Naive thymus-derived CD8-positive, alpha-beta T cell (primary cell): ENCODE measurements at regions not wholly inside any gene's neighbourhood (a gene's known extent, or its start where the extent isn't known, plus 50 kb on each side); places are given as distances from the start of the nearest gene placed in this dataset.

ENCODE experiments used
- ATAC-seq, 2 donors: fragments of 150-1000 bp; cut with Tn5 transposase in 1 of 2; sonication (Bioruptor Pico), chemical (Tn5 transposase) in 1 of 2; 1 replicate in 1 of 2; 2 replicates in 1 of 2; pipeline ENCODE4 v1.10.0; 2021; ENCODE audit warnings: mild to moderate bottlenecking in 2 of 2, moderate library complexity in 2 of 2
- POLR2A ChIA-PET: fragments of 350-600 bp; sonication (Branson Sonifier 250); formaldehyde crosslinking; loops from one replicate; lab custom pipeline; 2021; ENCODE audit warnings: antibody characterized with exemption; lab: Charles Lee
- DNase-seq, 10 donors: peaks; one replicate each; pipeline versions ENCODE4 v3.0.0 to v3.0.0-alpha.2; 2020 to 2022
- H3K27ac Mint-ChIP-seq, 10 donors: one replicate each; pipeline ENCODE4 v1.8.0; 2020 to 2022; ENCODE audit warnings: mild to moderate bottlenecking in 10 of 10, mixed read lengths in 10 of 10, moderate library complexity in 4 of 10, inconsistent platforms in 1 of 10
- H3K27me3 Mint-ChIP-seq, 5 donors: one replicate each; pipeline ENCODE4 v1.8.0; 2021 to 2022; ENCODE audit warnings: mixed read lengths in 5 of 5
- H3K36me3 Mint-ChIP-seq, 3 donors: one replicate each; pipeline ENCODE4 v1.8.0; 2020 to 2022; ENCODE audit warnings: mixed read lengths in 3 of 3, mild to moderate bottlenecking in 2 of 3, inconsistent platforms in 1 of 3
- H3K4me1 Mint-ChIP-seq, 4 donors: one replicate each; pipeline ENCODE4 v1.8.0; 2021 to 2022; ENCODE audit warnings: mixed read lengths in 4 of 4
- H3K4me3 Mint-ChIP-seq, 10 donors: one replicate each; pipeline ENCODE4 v1.8.0; 2020 to 2022; ENCODE audit warnings: mild to moderate bottlenecking in 10 of 10, mixed read lengths in 10 of 10, moderate library complexity in 6 of 10, inconsistent platforms in 1 of 10
- H3K9me3 Mint-ChIP-seq, 9 donors: one replicate each; pipeline ENCODE4 v1.8.0; 2020 to 2022; ENCODE audit warnings: mixed read lengths in 9 of 9, mild to moderate bottlenecking in 3 of 9, inconsistent platforms in 1 of 9, moderate library complexity in 1 of 9

DNA sequence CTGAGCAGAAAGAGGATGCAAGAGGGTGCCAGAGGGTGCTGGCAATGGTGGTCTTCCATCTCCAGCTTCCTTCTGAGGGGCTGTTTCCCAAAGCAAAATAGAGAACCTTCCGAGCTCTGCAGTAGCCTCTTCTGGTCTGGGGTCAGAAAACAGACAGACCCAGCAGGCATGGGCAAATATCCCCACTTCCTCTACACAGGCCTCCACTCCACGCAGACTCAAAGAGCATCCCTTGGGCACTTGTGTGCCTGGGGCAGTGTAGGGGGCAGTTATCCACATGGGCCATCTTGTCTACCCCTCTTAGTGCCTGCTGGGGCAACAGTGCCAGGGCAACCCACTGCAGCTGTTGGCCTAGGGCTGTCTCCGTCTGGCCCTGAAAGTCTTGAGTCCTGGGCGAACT lies 231.9 kb downstream of the TTC8 start:
- POLR2A ChIA-PET: no interaction called here
- Mint-ChIP-seq H3K27me3 (no peaks in the 10 kb centered on the region), H3K9me3 (peaks cover 0 to 17% (median 9%) of the 10 kb centered on the region in 9 donors), H3K4me3 (no peak overlapping the region), H3K36me3 (no peaks in the 10 kb centered on the region), H3K4me1 (no peaks in the 10 kb centered on the region), H3K27ac (no peak overlapping the region)
- no peak for ATAC-seq
- no peak for DNase-seq

DNA sequence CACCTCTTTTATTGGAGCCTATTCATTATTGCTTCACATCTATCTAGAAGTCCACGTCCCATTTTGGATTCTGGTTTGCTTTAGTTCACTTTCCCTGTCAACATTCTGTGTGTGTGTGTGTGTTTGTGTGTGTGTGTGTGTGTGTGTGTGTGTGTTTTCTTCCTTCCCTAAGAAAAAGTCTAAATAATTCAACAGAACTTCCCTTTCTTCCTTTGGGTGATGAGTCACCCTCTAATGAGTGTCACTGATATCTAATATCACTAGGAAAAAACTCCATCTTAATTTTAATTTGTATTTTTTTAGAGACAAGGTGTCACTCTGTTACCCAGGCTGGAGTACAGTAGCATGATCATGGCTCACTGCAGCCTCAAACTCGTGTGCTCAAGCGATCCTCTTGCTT lies 234.2 kb downstream of the TTC8 start:
- H3K27me3 Mint-ChIP-seq: peaks cover 0 to 6% (median 0%) of the 10 kb centered on the region in 5 donors
- no peaks in the 10 kb centered on the region for H3K36me3 Mint-ChIP-seq
- ATAC-seq (no peak), DNase-seq (no peak)
- POLR2A ChIA-PET: no interaction called here
- H3K4me1 Mint-ChIP-seq: no peaks in the 10 kb centered on the region
- no peaks in the 10 kb centered on the region for H3K9me3 Mint-ChIP-seq
- no peak overlapping the region for H3K27ac Mint-ChIP-seq
- no peak overlapping the region for H3K4me3 Mint-ChIP-seq

- Mint-ChIP-seq H3K4me3 (no peak overlapping the region), H3K4me1 (no peaks in the 10 kb centered on the region), H3K27ac (peak overlapping the region in 1 of 10 donors; percentile 3), H3K36me3 (no peaks in the 10 kb centered on the region), H3K9me3 (no peaks in the 10 kb centered on the region), H3K27me3 (peaks cover 3 to 13% (median 8%) of the 10 kb centered on the region in 5 donors)
- DNase-seq (no peak), ATAC-seq (no peak)
- POLR2A ChIA-PET: no interaction called here
Observed at GRCh38 chr14:89060191-89060590, 235.7 kb downstream of the TTC8 start.

- no peak overlapping the region for H3K27ac Mint-ChIP-seq
- DNase-seq: no peak
- H3K4me3 Mint-ChIP-seq: no peak overlapping the region
- no peaks in the 10 kb centered on the region for H3K9me3 Mint-ChIP-seq
- POLR2A ChIA-PET: no interaction called here
- H3K36me3 Mint-ChIP-seq: no peaks in the 10 kb centered on the region
- H3K4me1 Mint-ChIP-seq: peaks cover 0 to under 1% (median 0%) of the 10 kb centered on the region in 4 donors
- peaks cover 4 to 13% (median 8%) of the 10 kb centered on the region in 5 donors for H3K27me3 Mint-ChIP-seq
- ATAC-seq: no peak
Observed at GRCh38 chr14:89061696-89062095, 237.2 kb downstream of the TTC8 start.

DNA sequence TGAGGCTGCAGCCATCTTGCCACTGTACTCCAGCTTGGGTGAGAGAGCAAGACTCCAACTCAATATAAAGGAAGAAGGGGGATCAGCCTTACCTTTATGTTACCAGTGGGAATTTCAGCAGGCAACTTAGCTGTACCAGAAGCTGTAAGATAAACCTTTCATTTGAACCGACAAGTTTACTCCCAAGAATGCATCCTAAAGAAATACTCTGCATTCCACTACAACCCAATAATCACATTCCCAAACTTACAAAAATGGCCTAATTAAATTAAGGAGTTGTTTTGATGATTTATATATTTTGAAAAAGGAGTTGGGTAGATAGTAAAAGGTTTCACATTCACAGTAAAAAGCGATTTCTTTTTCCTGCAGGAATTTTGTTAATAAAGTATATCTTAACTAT lies 241.4 kb downstream of the TTC8 start:
- H3K9me3 Mint-ChIP-seq: no peaks in the 10 kb centered on the region
- no peak overlapping the region for H3K4me3 Mint-ChIP-seq
- peaks cover 5 to 16% (median 8%) of the 10 kb centered on the region in 5 donors for H3K27me3 Mint-ChIP-seq
- ATAC-seq (no peak), DNase-seq (no peak)
- POLR2A ChIA-PET: interaction anchor here (0.7 kb wide), 1 partner anchor 42 kb away, joined by 3 read pairs; no protein-coding TSS in a partner anchor
- H3K36me3 Mint-ChIP-seq: no peaks in the 10 kb centered on the region
- peak overlapping the region in 1 of 10 donors; percentile 25 for H3K27ac Mint-ChIP-seq
- peaks cover 0 to 13% (median 2%) of the 10 kb centered on the region in 4 donors for H3K4me1 Mint-ChIP-seq

DNA sequence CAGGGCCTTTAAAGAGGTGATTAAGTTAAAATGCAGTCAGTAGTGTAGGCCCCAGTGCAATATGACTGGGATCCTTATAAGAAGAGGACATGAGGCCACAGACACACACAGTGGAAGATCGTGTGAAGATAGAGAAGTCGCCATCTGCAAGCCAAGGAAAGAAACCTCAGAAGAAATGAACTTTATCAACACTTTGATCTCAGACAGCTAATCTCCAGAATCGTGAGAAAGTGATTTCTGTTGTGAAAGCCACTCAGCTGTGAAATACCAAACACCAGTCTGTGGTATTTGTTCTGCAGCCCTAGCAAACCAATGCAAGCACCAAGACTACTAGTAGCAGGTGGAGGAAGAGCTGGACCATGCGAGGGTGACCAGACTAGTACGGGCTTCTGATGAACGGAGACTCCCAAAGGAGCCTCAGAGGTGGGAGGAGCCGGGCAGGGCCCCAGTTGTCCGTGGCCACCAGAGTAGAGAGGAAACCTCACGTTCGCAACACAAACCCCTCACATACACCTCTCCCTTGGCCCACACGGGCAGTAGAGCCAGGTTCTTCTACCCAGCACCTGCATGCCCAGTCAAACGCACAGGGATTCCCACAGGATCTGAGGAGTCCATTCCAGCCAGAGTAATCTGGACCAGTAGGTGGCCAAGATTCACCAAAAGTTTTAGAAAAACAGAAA lies 243.0 kb downstream of the TTC8 start:
- Mint-ChIP-seq H3K4me1 (peaks cover 0 to 13% (median 2%) of the 10 kb centered on the region in 4 donors), H3K9me3 (peaks cover 0 to 2% (median 0%) of the 10 kb centered on the region in 9 donors), H3K36me3 (no peaks in the 10 kb centered on the region), H3K4me3 (peak overlapping the region in 1 of 10 donors; percentile 29), H3K27me3 (peaks cover 6 to 19% (median 9%) of the 10 kb centered on the region in 5 donors), H3K27ac (peak overlapping the region in 1 of 10 donors; percentile 3)
- POLR2A ChIA-PET: no interaction called here
- ATAC-seq (no peak), DNase-seq (peak in 2 of 10 donors; percentile 1 to 25)

DNA sequence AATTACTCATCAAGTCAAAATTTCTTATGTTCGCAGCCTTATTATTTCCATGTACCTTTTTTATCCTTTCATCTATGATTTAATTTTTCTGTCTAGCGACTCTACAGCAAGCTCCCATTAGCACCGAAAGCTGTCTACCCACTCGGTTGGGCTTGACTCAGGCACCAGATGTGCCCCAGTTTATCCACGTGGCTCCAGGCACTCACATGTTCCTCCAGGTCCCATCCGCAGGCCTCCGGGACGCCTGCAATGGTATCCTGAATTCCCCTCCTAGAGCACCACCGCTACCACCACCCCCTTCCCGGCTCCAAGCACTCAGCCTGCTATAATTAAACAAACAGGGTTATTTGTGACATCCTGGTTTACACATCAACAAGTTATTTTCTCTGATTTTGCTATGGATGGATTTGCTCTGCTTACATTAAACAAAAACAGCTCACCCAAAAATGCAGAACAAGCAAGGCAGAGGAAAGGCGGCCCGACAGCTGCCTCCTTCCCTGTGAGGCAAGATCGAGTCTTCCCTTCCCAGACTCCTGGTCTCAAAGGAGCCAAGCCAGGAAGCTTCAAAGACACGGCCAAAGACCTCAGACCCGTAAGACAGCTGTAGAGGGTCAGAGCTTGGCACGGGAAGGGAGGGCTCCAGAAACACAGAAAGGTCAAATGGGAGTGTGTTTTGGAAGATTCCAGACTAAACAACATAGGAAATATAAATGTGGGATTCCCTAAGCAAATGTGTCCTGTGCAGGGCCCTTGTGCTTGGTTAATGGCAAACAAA lies 253.8 kb downstream of the TTC8 start:
- peaks cover 0 to 2% (median 0%) of the 10 kb centered on the region in 4 donors for H3K4me1 Mint-ChIP-seq
- POLR2A ChIA-PET: no interaction called here
- H3K9me3 Mint-ChIP-seq: no peaks in the 10 kb centered on the region

GRCh38 chr14:89085231-89085731 lies 260.8 kb downstream of the TTC8 start:
- no peak for ATAC-seq
- no peak for DNase-seq
- POLR2A ChIA-PET: no interaction called here
- Mint-ChIP-seq H3K4me3 (no peak overlapping the region), H3K9me3 (no peaks in the 10 kb centered on the region), H3K36me3 (peaks cover 0 to 7% (median 3%) of the 10 kb centered on the region in 3 donors), H3K27me3 (peaks cover 0 to 10% (median 3%) of the 10 kb centered on the region in 5 donors), H3K4me1 (no peaks in the 10 kb centered on the region), H3K27ac (peak overlapping the region in 1 of 10 donors; percentile 85)

More for the DNA sequence above, 253.8 kb downstream of the TTC8 start:
- Mint-ChIP-seq H3K36me3 (peaks cover 0 to 7% (median 3%) of the 10 kb centered on the region in 3 donors), H3K27ac (no peak overlapping the region), H3K27me3 (peaks cover 1 to 11% (median 5%) of the 10 kb centered on the region in 5 donors), H3K4me3 (no peak overlapping the region)
- no peak for ATAC-seq
- DNase-seq: no peak

DNA sequence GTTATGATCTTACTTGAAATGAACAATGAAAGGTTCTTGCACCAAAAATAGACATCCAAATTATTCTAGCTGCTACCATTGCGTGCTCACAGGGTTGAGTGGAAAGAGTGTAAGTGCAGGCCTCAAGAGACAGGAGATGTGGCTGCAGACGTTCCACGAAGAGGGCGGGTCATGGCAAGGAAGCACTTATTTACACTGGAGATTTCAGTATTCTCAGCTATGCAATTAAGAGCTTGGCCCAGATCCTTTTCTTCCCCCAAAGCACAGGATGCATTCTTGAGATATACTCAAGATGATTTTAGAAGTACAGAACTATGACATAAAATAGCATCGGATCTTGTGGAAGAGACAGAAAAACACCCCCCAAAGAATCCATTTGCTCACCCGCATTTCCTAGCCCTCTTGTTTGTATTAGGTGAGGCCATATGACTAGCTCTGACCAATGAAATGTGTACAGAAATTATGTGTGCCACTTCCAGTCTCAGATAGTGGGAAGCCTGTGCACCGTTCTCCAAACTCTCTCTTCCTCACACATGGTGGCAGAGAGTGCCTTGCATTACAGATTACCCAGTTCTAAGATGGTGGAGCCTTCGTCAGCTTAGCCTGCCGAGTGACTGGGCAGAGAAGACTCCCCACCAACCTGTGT lies 261.4 kb downstream of the TTC8 start:
- no peak for ATAC-seq
- Mint-ChIP-seq H3K9me3 (no peaks in the 10 kb centered on the region), H3K27me3 (peaks cover 0 to 6% (median 3%) of the 10 kb centered on the region in 5 donors), H3K4me3 (no peak overlapping the region), H3K36me3 (peaks cover 0 to 7% (median 3%) of the 10 kb centered on the region in 3 donors), H3K27ac (no peak overlapping the region), H3K4me1 (no peaks in the 10 kb centered on the region)
- DNase-seq: no peak
- POLR2A ChIA-PET: interaction anchor here (0.5 kb wide), 1 partner anchor 12 kb away, joined by 3 read pairs; no protein-coding TSS in a partner anchor

DNA sequence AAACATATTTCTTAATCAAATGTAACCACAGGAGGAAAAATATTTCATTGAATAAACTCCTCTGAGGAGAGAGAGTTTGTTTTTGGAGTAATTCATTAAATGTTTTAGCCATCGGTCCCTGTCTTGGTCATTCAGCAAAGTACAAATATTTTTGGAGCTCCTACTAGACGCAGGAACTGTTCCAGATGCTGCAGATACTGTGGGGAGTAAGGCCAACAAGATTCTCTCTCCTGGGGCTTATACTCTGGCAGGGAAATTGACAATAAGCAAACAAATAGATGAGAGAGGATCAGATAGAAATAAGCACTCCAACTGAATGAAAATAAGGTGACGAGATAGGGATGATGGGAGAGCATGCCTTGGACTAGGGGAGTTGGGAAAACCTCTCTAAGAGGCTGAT lies 264.1 kb downstream of the TTC8 start:
- Mint-ChIP-seq H3K4me1 (no peaks in the 10 kb centered on the region), H3K9me3 (peaks cover 0 to 9% (median 0%) of the 10 kb centered on the region in 9 donors), H3K4me3 (no peak overlapping the region), H3K27ac (no peak overlapping the region), H3K27me3 (peaks cover 0 to 2% (median 0%) of the 10 kb centered on the region in 5 donors), H3K36me3 (peaks cover 0 to 4% (median 0%) of the 10 kb centered on the region in 3 donors)
- no peak for ATAC-seq
- no peak for DNase-seq
- POLR2A ChIA-PET: no interaction called here

DNA sequence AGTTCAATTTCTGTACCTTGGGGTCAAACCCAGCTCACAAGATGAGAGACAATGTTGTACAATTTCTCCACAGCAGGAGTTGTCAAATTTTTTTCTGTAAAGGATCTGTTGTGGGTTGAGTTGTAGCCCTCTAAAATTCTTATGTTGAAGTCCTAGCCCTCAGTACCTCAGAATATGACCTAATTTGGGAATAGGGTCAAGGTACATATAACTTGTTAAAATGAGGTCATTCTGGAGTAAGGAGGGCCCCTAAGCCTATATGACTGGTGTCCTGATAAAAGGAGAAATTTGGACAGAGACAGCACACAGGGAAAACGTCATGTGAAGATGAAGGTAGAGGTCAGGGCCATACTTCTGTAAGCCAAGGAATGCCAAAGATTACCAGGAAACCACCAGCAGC lies 264.9 kb downstream of the TTC8 start:
- peaks cover 0 to 9% (median 0%) of the 10 kb centered on the region in 9 donors for H3K9me3 Mint-ChIP-seq
- H3K27me3 Mint-ChIP-seq: no peaks in the 10 kb centered on the region
- POLR2A ChIA-PET: no interaction called here
- no peaks in the 10 kb centered on the region for H3K4me1 Mint-ChIP-seq
- DNase-seq (no peak), ATAC-seq (no peak)
- H3K36me3 Mint-ChIP-seq: peaks cover 0 to 4% (median 0%) of the 10 kb centered on the region in 3 donors
- no peak overlapping the region for H3K27ac Mint-ChIP-seq
- H3K4me3 Mint-ChIP-seq: no peak overlapping the region

- no peak for DNase-seq
- no peak overlapping the region for H3K27ac Mint-ChIP-seq
- POLR2A ChIA-PET: no interaction called here
- H3K4me3 Mint-ChIP-seq: no peak overlapping the region
- H3K9me3 Mint-ChIP-seq: peaks cover 0 to 9% (median 0%) of the 10 kb centered on the region in 9 donors
- ATAC-seq: no peak
- H3K4me1 Mint-ChIP-seq: no peaks in the 10 kb centered on the region
- peaks cover 0 to 4% (median 0%) of the 10 kb centered on the region in 5 donors for H3K27me3 Mint-ChIP-seq
- H3K36me3 Mint-ChIP-seq: peaks cover 0 to 4% (median 0%) of the 10 kb centered on the region in 3 donors
Observed at GRCh38 chr14:89091781-89092180, 267.3 kb downstream of the TTC8 start.
